ENCODE measurements at regions not wholly inside any gene's neighbourhood (a gene's known extent, or its start where the extent isn't known, plus 50 kb on each side); places are given as distances from the start of the nearest gene placed in this dataset.

GRCh38 chr7:37633048-37633447 is 50.5 kb upstream of the GPR141 start:
- TF ChIP-seq, protein P1, sequence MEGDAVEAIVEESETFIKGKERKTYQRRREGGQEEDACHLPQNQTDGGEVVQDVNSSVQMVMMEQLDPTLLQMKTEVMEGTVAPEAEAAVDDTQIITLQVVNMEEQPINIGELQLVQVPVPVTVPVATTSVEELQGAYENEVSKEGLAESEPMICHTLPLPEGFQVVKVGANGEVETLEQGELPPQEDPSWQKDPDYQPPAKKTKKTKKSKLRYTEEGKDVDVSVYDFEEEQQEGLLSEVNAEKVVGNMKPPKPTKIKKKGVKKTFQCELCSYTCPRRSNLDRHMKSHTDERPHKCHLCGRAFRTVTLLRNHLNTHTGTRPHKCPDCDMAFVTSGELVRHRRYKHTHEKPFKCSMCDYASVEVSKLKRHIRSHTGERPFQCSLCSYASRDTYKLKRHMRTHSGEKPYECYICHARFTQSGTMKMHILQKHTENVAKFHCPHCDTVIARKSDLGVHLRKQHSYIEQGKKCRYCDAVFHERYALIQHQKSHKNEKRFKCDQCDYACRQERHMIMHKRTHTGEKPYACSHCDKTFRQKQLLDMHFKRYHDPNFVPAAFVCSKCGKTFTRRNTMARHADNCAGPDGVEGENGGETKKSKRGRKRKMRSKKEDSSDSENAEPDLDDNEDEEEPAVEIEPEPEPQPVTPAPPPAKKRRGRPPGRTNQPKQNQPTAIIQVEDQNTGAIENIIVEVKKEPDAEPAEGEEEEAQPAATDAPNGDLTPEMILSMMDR (IDR thresholded peaks at IDR 0.05), result no peak
- TF ChIP-seq POLR2A (IDR thresholded peaks at IDR 0.05) (no peak), POLR2AphosphoS5 (IDR thresholded peaks at IDR 0.05) (no peak)

Data from sigmoid colon (tissue), 4 donors.